CD4-positive, alpha-beta T cell treated with Interferon gamma for 1 hour (primary cell): ENCODE measurements at regions not wholly inside any gene's neighbourhood (a gene's known extent, or its start where the extent isn't known, plus 50 kb on each side); places are given as distances from the start of the nearest gene placed in this dataset.
"Not testable (repeated sequence)": the region's sequence is repeated elsewhere in the genome, so short reads cannot be mapped to it uniquely, and the experiment has no call there.

ENCODE experiments used
- DNase-seq: peaks from one replicate; pipeline ENCODE4 v3.0.0-alpha.2; 2020

GRCh38 chr4:137825505-137825904 is 293.2 kb upstream of the PCDH18 start:
- no peak for DNase-seq

GRCh38 chr4:137823007-137823406 is 290.7 kb upstream of the PCDH18 start:
- no peak for DNase-seq

GRCh38 chr4:137819964-137820383 is 287.7 kb upstream of the PCDH18 start:
- DNase-seq: no peak

GRCh38 chr4:137812258-137812657 is 280.0 kb upstream of the PCDH18 start:
- no peak for DNase-seq

GRCh38 chr4:137806420-137806819 is 274.1 kb upstream of the PCDH18 start:
- DNase-seq: no peak

GRCh38 chr4:137804906-137805495 is 272.7 kb upstream of the PCDH18 start:
- DNase-seq: no peak

GRCh38 chr4:137800861-137801260 is 268.6 kb upstream of the PCDH18 start:
- DNase-seq: no peak

GRCh38 chr4:137794764-137795254 is 262.5 kb upstream of the PCDH18 start:
- no peak for DNase-seq

GRCh38 chr4:137789263-137789662 is 257.0 kb upstream of the PCDH18 start:
- not testable (repeated sequence) for DNase-seq

GRCh38 chr4:137783923-137784322 is 251.6 kb upstream of the PCDH18 start:
- DNase-seq: not testable (repeated sequence)

GRCh38 chr4:137775701-137776100 is 243.4 kb upstream of the PCDH18 start:
- no peak for DNase-seq

- no peak for DNase-seq
These were observed 242.2 kb upstream of the PCDH18 start for GRCh38 chr4:137774501-137774900.

GRCh38 chr4:137768881-137769280 is 236.6 kb upstream of the PCDH18 start:
- no peak for DNase-seq

- DNase-seq: no peak
These were observed 235.9 kb upstream of the PCDH18 start for GRCh38 chr4:137768196-137768595.

GRCh38 chr4:137762591-137762990 is 230.3 kb upstream of the PCDH18 start:
- no peak for DNase-seq

GRCh38 chr4:137754652-137755471 is 222.6 kb upstream of the PCDH18 start:
- no peak for DNase-seq

GRCh38 chr4:137749466-137749865 is 217.2 kb upstream of the PCDH18 start:
- DNase-seq: no peak

- no peak for DNase-seq
These were observed 216.3 kb upstream of the PCDH18 start for GRCh38 chr4:137748616-137749015.

GRCh38 chr4:137740141-137740540 is 207.8 kb upstream of the PCDH18 start:
- DNase-seq: no peak

- no peak for DNase-seq
These were observed 207.1 kb upstream of the PCDH18 start for GRCh38 chr4:137739391-137739790.

GRCh38 chr4:137738375-137738990 is 206.2 kb upstream of the PCDH18 start:
- DNase-seq: no peak

GRCh38 chr4:137735561-137736104 is 203.3 kb upstream of the PCDH18 start:
- DNase-seq: no peak
